DND-41 (cell line): ENCODE measurements at regions not wholly inside any gene's neighbourhood (a gene's known extent, or its start where the extent isn't known, plus 50 kb on each side); places are given as distances from the start of the nearest gene placed in this dataset.

ENCODE experiments used
- CTCF ChIP-seq: IDR thresholded peaks from 2 replicates; pipeline ENCODE4 v1.5.1; 2012; ENCODE audit warnings: borderline replicate concordance, low read length, moderate library complexity, mild to moderate bottlenecking; ENCODE audit not compliant: poor library complexity, severe bottlenecking; ENCODE audit errors: extremely low read depth
- EZH2 ChIP-seq: IDR thresholded peaks from 3 replicates; pipeline ENCODE4 v1.6.1; 2012; ENCODE audit warnings: borderline replicate concordance, low read depth, mild to moderate bottlenecking, moderate library complexity, low read length, inconsistent platforms; ENCODE audit not compliant: severe bottlenecking

GRCh38 chr18:61281431-61281830 is 51.8 kb upstream of the CDH20 start:
- TF ChIP-seq CTCF (no peak), EZH2 (no peak)
